ENCODE measurements at regions not wholly inside any gene's neighbourhood (a gene's known extent, or its start where the extent isn't known, plus 50 kb on each side); places are given as distances from the start of the nearest gene placed in this dataset.

DNA sequence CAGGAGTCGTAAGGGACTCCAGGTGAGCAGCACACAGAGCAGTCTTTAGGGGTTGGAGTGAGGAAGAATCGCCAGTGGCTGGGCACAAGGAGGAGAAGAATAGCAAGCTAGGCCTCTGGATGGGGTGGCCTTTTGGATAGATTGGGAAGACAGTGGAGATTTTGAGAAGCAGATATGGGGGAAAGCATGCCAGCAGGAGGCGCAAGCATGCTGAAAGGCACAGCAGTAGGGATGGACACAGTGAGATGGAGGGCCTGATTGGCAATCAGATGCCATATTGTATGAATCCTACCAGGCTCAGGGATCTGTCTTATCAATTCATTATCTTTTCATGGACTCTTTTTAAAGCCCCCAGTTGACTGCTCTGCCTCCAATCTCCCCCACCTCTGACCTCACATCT is 60.4 kb upstream of the MAGEA4 start:
- TF ChIP-seq, protein P1, sequence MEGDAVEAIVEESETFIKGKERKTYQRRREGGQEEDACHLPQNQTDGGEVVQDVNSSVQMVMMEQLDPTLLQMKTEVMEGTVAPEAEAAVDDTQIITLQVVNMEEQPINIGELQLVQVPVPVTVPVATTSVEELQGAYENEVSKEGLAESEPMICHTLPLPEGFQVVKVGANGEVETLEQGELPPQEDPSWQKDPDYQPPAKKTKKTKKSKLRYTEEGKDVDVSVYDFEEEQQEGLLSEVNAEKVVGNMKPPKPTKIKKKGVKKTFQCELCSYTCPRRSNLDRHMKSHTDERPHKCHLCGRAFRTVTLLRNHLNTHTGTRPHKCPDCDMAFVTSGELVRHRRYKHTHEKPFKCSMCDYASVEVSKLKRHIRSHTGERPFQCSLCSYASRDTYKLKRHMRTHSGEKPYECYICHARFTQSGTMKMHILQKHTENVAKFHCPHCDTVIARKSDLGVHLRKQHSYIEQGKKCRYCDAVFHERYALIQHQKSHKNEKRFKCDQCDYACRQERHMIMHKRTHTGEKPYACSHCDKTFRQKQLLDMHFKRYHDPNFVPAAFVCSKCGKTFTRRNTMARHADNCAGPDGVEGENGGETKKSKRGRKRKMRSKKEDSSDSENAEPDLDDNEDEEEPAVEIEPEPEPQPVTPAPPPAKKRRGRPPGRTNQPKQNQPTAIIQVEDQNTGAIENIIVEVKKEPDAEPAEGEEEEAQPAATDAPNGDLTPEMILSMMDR (conservative IDR thresholded peaks at IDR 0.05; ENCODE audit: low read depth in 2 of 2), result peak in 1 of 2 experiments; percentile 51; a peak in 2 of 4 replicates
- no peak for TF ChIP-seq POLR2AphosphoS5 (IDR thresholded peaks at IDR 0.05; ENCODE audit: low read depth)
- TF ChIP-seq, protein P2, sequence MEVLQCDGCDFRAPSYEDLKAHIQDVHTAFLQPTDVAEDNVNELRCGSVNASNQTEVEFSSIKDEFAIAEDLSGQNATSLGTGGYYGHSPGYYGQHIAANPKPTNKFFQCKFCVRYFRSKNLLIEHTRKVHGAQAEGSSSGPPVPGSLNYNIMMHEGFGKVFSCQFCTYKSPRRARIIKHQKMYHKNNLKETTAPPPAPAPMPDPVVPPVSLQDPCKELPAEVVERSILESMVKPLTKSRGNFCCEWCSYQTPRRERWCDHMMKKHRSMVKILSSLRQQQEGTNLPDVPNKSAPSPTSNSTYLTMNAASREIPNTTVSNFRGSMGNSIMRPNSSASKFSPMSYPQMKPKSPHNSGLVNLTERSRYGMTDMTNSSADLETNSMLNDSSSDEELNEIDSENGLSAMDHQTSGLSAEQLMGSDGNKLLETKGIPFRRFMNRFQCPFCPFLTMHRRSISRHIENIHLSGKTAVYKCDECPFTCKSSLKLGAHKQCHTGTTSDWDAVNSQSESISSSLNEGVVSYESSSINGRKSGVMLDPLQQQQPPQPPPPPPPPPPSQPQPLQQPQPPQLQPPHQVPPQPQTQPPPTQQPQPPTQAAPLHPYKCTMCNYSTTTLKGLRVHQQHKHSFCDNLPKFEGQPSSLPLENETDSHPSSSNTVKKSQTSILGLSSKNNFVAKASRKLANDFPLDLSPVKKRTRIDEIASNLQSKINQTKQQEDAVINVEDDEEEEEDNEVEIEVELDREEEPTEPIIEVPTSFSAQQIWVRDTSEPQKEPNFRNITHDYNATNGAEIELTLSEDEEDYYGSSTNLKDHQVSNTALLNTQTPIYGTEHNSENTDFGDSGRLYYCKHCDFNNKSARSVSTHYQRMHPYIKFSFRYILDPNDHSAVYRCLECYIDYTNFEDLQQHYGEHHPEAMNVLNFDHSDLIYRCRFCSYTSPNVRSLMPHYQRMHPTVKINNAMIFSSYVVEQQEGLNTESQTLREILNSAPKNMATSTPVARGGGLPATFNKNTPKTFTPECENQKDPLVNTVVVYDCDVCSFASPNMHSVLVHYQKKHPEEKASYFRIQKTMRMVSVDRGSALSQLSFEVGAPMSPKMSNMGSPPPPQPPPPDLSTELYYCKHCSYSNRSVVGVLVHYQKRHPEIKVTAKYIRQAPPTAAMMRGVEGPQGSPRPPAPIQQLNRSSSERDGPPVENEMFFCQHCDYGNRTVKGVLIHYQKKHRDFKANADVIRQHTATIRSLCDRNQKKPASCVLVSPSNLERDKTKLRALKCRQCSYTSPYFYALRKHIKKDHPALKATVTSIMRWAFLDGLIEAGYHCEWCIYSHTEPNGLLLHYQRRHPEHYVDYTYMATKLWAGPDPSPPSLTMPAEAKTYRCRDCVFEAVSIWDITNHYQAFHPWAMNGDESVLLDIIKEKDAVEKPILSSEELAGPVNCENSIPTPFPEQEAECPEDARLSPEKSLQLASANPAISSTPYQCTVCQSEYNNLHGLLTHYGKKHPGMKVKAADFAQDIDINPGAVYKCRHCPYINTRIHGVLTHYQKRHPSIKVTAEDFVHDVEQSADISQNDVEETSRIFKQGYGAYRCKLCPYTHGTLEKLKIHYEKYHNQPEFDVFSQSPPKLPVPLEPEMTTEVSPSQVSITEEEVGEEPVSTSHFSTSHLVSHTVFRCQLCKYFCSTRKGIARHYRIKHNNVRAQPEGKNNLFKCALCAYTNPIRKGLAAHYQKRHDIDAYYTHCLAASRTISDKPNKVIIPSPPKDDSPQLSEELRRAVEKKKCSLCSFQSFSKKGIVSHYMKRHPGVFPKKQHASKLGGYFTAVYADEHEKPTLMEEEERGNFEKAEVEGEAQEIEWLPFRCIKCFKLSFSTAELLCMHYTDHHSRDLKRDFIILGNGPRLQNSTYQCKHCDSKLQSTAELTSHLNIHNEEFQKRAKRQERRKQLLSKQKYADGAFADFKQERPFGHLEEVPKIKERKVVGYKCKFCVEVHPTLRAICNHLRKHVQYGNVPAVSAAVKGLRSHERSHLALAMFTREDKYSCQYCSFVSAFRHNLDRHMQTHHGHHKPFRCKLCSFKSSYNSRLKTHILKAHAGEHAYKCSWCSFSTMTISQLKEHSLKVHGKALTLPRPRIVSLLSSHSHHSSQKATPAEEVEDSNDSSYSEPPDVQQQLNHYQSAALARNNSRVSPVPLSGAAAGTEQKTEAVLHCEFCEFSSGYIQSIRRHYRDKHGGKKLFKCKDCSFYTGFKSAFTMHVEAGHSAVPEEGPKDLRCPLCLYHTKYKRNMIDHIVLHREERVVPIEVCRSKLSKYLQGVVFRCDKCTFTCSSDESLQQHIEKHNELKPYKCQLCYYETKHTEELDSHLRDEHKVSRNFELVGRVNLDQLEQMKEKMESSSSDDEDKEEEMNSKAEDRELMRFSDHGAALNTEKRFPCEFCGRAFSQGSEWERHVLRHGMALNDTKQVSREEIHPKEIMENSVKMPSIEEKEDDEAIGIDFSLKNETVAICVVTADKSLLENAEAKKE (CRISPR knock-in tag; IDR thresholded peaks at IDR 0.05), result no peak
- no peak for TF ChIP-seq EZH2phosphoT487 (IDR thresholded peaks at IDR 0.05; ENCODE audit: unreplicated experiment)
- no peak for TF ChIP-seq EZH2 (IDR thresholded peaks at IDR 0.05; ENCODE audit: low read depth, unreplicated experiment)
- TF ChIP-seq CREB1 (CRISPR knock-in tag; IDR thresholded peaks at IDR 0.05; ENCODE audit: low read depth), result no peak
- TF ChIP-seq, protein P3, sequence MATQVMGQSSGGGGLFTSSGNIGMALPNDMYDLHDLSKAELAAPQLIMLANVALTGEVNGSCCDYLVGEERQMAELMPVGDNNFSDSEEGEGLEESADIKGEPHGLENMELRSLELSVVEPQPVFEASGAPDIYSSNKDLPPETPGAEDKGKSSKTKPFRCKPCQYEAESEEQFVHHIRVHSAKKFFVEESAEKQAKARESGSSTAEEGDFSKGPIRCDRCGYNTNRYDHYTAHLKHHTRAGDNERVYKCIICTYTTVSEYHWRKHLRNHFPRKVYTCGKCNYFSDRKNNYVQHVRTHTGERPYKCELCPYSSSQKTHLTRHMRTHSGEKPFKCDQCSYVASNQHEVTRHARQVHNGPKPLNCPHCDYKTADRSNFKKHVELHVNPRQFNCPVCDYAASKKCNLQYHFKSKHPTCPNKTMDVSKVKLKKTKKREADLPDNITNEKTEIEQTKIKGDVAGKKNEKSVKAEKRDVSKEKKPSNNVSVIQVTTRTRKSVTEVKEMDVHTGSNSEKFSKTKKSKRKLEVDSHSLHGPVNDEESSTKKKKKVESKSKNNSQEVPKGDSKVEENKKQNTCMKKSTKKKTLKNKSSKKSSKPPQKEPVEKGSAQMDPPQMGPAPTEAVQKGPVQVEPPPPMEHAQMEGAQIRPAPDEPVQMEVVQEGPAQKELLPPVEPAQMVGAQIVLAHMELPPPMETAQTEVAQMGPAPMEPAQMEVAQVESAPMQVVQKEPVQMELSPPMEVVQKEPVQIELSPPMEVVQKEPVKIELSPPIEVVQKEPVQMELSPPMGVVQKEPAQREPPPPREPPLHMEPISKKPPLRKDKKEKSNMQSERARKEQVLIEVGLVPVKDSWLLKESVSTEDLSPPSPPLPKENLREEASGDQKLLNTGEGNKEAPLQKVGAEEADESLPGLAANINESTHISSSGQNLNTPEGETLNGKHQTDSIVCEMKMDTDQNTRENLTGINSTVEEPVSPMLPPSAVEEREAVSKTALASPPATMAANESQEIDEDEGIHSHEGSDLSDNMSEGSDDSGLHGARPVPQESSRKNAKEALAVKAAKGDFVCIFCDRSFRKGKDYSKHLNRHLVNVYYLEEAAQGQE (IDR thresholded peaks at IDR 0.05; ENCODE audit: unreplicated experiment), result no peak
- TF ChIP-seq JUNB (IDR thresholded peaks at IDR 0.05; ENCODE audit: unreplicated experiment), result no peak
- TF ChIP-seq, protein P4, sequence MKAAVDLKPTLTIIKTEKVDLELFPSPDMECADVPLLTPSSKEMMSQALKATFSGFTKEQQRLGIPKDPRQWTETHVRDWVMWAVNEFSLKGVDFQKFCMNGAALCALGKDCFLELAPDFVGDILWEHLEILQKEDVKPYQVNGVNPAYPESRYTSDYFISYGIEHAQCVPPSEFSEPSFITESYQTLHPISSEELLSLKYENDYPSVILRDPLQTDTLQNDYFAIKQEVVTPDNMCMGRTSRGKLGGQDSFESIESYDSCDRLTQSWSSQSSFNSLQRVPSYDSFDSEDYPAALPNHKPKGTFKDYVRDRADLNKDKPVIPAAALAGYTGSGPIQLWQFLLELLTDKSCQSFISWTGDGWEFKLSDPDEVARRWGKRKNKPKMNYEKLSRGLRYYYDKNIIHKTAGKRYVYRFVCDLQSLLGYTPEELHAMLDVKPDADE (IDR thresholded peaks at IDR 0.05), result no peak
- no peak for TF ChIP-seq NANOG (IDR thresholded peaks at IDR 0.05; ENCODE audit: borderline replicate concordance)

Measured in GM23338 (cell line).